ENCODE measurements at regions not wholly inside any gene's neighbourhood (a gene's known extent, or its start where the extent isn't known, plus 50 kb on each side); places are given as distances from the start of the nearest gene placed in this dataset.

- TF ChIP-seq, protein P1, sequence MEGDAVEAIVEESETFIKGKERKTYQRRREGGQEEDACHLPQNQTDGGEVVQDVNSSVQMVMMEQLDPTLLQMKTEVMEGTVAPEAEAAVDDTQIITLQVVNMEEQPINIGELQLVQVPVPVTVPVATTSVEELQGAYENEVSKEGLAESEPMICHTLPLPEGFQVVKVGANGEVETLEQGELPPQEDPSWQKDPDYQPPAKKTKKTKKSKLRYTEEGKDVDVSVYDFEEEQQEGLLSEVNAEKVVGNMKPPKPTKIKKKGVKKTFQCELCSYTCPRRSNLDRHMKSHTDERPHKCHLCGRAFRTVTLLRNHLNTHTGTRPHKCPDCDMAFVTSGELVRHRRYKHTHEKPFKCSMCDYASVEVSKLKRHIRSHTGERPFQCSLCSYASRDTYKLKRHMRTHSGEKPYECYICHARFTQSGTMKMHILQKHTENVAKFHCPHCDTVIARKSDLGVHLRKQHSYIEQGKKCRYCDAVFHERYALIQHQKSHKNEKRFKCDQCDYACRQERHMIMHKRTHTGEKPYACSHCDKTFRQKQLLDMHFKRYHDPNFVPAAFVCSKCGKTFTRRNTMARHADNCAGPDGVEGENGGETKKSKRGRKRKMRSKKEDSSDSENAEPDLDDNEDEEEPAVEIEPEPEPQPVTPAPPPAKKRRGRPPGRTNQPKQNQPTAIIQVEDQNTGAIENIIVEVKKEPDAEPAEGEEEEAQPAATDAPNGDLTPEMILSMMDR (IDR thresholded peaks at IDR 0.05; ENCODE audit: low read length), result no peak
- no peak for TF ChIP-seq EZH2 (IDR thresholded peaks at IDR 0.05; ENCODE audit: borderline replicate concordance, low read length)
Observed at GRCh38 chr9:86809759-86810367, 137.4 kb downstream of the GAS1 start.

Data from OCI-LY1 (cell line).